ENCODE measurements at regions not wholly inside any gene's neighbourhood (a gene's known extent, or its start where the extent isn't known, plus 50 kb on each side); places are given as distances from the start of the nearest gene placed in this dataset.

GRCh38 chr15:69887009-69887408 is 210.7 kb downstream of the TLE3 start:
- TF ChIP-seq, protein P1, sequence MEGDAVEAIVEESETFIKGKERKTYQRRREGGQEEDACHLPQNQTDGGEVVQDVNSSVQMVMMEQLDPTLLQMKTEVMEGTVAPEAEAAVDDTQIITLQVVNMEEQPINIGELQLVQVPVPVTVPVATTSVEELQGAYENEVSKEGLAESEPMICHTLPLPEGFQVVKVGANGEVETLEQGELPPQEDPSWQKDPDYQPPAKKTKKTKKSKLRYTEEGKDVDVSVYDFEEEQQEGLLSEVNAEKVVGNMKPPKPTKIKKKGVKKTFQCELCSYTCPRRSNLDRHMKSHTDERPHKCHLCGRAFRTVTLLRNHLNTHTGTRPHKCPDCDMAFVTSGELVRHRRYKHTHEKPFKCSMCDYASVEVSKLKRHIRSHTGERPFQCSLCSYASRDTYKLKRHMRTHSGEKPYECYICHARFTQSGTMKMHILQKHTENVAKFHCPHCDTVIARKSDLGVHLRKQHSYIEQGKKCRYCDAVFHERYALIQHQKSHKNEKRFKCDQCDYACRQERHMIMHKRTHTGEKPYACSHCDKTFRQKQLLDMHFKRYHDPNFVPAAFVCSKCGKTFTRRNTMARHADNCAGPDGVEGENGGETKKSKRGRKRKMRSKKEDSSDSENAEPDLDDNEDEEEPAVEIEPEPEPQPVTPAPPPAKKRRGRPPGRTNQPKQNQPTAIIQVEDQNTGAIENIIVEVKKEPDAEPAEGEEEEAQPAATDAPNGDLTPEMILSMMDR (IDR thresholded peaks at IDR 0.05; ENCODE audit: insufficient read depth, missing control alignments) = no peak
- DNase-seq (ENCODE audit: insufficient read length, low spot score) = no peak
- FAIRE-seq = no peak

DNA sequence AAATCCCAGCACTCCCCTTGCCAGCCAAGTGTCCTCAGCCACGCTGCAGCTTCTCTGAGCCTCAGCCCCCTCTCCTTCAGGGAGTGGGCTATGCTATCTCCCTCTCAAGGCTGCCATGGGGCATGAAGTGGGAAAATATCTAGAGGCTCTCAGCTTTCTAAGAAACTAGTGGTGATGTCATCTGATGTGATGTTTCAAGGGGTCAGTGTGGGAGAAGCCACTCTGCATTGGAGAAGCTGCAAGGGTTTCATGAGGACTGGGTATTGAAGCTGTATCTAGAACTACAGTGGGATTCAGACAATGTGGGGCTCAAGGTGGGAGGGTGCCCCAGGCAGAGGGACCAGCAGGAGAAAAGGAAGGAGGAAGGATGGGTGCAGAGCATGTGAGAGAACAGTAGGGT is 210.2 kb downstream of the TLE3 start:
- TF ChIP-seq, protein P1 (IDR thresholded peaks at IDR 0.05; ENCODE audit: insufficient read depth, missing control alignments) = no peak
- no peak for DNase-seq (ENCODE audit: insufficient read length, low spot score)
- no peak for FAIRE-seq

DNA sequence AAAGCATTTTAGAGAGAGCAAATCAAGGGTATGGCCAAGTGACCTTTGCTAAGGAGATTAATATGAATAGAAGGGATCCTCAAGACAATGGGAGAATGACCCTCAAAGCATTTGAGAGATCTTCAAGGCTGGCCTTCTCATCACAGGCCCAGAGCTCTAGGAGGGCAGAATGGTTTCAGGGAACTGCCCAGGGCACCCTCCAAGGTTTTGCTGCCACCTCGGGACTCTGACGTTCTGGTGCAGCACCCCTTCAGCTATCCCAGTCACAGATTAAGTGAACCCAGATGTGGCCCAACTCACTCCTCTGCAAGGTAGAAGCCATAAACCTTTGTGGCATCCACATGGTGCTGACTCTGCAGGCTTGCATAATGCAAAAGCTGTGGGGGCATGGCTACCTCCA is 209.3 kb downstream of the TLE3 start:
- FAIRE-seq = no peak
- TF ChIP-seq, protein P1 (IDR thresholded peaks at IDR 0.05; ENCODE audit: insufficient read depth, missing control alignments) = no peak
- DNase-seq (ENCODE audit: insufficient read length, low spot score) = no peak

GRCh38 chr15:69891070-69891536 is 206.6 kb downstream of the TLE3 start:
- FAIRE-seq (no peak), DNase-seq (ENCODE audit: insufficient read length, low spot score) (no peak)
- TF ChIP-seq, protein P1 (IDR thresholded peaks at IDR 0.05; ENCODE audit: insufficient read depth, missing control alignments) = no peak

GRCh38 chr15:69891606-69892005 is 206.1 kb downstream of the TLE3 start:
- DNase-seq (ENCODE audit: insufficient read length, low spot score) = no peak
- FAIRE-seq = no peak
- TF ChIP-seq, protein P1 (IDR thresholded peaks at IDR 0.05; ENCODE audit: insufficient read depth, missing control alignments) = no peak

- DNase-seq (ENCODE audit: insufficient read length, low spot score) (no peak), FAIRE-seq (no peak)
- TF ChIP-seq, protein P1 (IDR thresholded peaks at IDR 0.05; ENCODE audit: insufficient read depth, missing control alignments) = no peak
Measured at GRCh38 chr15:69892351-69892750, 205.4 kb downstream of the TLE3 start.

- TF ChIP-seq, protein P1 (IDR thresholded peaks at IDR 0.05; ENCODE audit: insufficient read depth, missing control alignments) = no peak
- FAIRE-seq (no peak), DNase-seq (ENCODE audit: insufficient read length, low spot score) (no peak)
Measured at GRCh38 chr15:69893086-69893485, 204.6 kb downstream of the TLE3 start.

All from D721Med (cell line).